Stimulated activated naive B cell treated with anti-CD40 and anti-IgM and Interleukin-4, amounts not matched to agents 10 μg/mL and 1 μg/mL and 100 μg/mL, for 72 hours (primary cell): ENCODE measurements at regions not wholly inside any gene's neighbourhood (a gene's known extent, or its start where the extent isn't known, plus 50 kb on each side); places are given as distances from the start of the nearest gene placed in this dataset.
"Not testable (repeated sequence)": the region's sequence is repeated elsewhere in the genome, so short reads cannot be mapped to it uniquely, and the experiment has no call there.

ENCODE experiments used
- ATAC-seq, 2 donors: fragments of 150-1000 bp; cut with Tn5 transposase; replicated peaks; 2 replicates each; pipeline ENCODE4 v1.10.0; 2021; ENCODE audit warnings: moderate library complexity in 1 of 2
- DNase-seq: peaks from one replicate; pipeline ENCODE4 v3.0.0; 2021
- H3K27ac Mint-ChIP-seq: one replicate; pipeline ENCODE4 v1.8.0; 2022; ENCODE audit warnings: mild to moderate bottlenecking, mixed read lengths
- H3K27me3 Mint-ChIP-seq, 2 donors: one replicate each; pipeline ENCODE4 v1.8.0; 2022; ENCODE audit warnings: mixed read lengths in 2 of 2
- H3K36me3 Mint-ChIP-seq, 2 donors: one replicate each; pipeline ENCODE4 v1.8.0; 2022; ENCODE audit warnings: mixed read lengths in 2 of 2, mild to moderate bottlenecking in 1 of 2
- H3K4me1 Mint-ChIP-seq, 2 donors: one replicate each; pipeline ENCODE4 v1.8.0; 2022; ENCODE audit warnings: mixed read lengths in 2 of 2, mild to moderate bottlenecking in 1 of 2
- H3K4me3 Mint-ChIP-seq, 2 donors: one replicate each; pipeline ENCODE4 v1.8.0; 2022; ENCODE audit warnings: mild to moderate bottlenecking in 2 of 2, mixed read lengths in 2 of 2, moderate library complexity in 1 of 2
- H3K9me3 Mint-ChIP-seq, 2 donors: one replicate each; pipeline ENCODE4 v1.8.0; 2022; ENCODE audit warnings: mixed read lengths in 2 of 2, mild to moderate bottlenecking in 1 of 2

DNA sequence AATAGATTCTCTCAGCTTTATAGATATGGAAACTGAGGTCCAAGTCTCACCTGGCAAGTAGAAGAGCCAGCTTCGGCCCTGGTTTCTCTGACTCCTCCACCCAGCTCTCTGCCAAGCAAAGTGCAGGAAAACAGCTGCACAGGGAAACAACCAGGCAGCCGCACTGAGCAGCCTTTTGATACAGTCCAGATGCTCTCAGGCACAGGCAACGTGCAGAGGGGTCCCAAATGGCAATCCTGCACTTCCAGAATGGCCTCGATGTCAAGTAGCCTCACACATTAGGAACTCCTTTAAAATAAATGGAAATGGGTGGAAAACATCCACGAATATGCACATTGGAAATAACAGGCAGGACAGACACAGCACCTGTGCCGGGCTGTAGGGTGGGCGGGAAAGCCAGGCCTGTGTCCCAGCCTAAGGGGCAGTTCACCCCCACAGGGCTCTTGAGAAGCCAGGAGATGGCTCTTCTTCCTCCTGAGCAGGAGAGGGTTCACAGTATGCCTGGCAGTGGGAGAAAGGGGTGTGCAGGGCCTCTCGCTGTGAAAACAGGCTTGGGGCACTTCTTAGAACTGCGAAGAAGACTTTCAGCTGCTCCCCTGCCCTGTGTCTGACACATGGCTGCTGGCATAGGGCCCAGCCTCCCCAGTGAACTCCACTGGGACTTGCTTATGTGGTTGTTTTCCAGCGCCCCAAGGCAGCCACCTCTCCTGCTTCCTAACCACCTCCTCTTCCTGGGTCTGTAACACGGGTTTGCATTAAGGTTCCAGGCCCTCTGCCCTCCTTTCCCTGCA lies 63.9 kb upstream of the TUBA3E start:
- Mint-ChIP-seq H3K4me1 (no peaks in the 10 kb centered on the region), H3K27me3 (peaks cover 30 to 44% of the 10 kb centered on the region in 2 donors), H3K36me3 (no peaks in the 10 kb centered on the region), H3K4me3 (no peak overlapping the region), H3K27ac (no peak overlapping the region), H3K9me3 (no peaks in the 10 kb centered on the region)
- DNase-seq = no peak
- ATAC-seq = no peak

DNA sequence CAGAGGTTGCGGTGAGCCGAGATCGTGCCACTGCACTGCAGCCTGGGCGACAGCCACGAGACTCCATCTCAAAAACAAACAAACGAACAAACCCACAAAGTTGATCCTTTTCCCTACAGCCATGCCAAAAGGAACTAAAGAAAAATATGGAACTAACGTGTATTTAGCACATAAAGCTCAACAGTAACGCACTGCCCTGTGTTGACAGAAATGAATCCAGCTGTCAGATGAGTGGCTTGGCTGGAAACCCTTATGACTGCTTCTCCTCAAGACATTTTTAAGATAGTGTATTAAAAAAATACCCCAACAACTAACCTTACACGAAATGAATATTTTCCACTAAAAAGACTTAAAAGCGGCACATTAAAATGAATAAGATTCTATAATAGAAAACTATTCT lies 62.9 kb upstream of the TUBA3E start:
- no peak for DNase-seq
- no peaks in the 10 kb centered on the region for H3K4me1 Mint-ChIP-seq

DNA sequence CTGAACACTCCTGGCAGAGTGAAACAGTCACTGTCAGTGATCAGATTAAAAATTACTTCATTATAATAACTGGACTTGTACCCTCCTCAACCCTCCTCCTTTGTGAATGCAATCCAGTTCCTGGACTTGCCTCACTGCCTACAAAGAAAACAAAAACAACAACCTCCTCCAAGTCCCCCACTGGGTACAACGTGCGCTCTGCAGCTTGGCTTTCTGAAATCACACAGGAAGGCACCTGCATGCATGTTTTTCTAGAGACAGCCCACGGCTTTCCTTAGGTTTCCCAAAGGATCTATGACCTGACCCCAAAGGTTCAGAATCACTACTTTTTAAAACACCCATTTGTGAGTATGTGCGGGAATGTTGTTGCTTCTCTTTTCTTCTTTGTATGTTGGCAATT lies 61.4 kb upstream of the TUBA3E start:
- H3K36me3 Mint-ChIP-seq = no peaks in the 10 kb centered on the region
- H3K9me3 Mint-ChIP-seq = no peaks in the 10 kb centered on the region
- H3K4me1 Mint-ChIP-seq = no peaks in the 10 kb centered on the region
- no peak overlapping the region for H3K27ac Mint-ChIP-seq
- no peak for DNase-seq
- no peak for ATAC-seq
- no peak overlapping the region for H3K4me3 Mint-ChIP-seq
- peaks cover 27 to 40% of the 10 kb centered on the region in 2 donors for H3K27me3 Mint-ChIP-seq

More for the DNA sequence above, 62.9 kb upstream of the TUBA3E start:
- no peaks in the 10 kb centered on the region for H3K9me3 Mint-ChIP-seq
- H3K4me3 Mint-ChIP-seq = no peak overlapping the region
- no peaks in the 10 kb centered on the region for H3K36me3 Mint-ChIP-seq
- H3K27me3 Mint-ChIP-seq = peaks cover 23 to 44% of the 10 kb centered on the region in 2 donors
- ATAC-seq = no peak
- H3K27ac Mint-ChIP-seq = no peak overlapping the region

DNA sequence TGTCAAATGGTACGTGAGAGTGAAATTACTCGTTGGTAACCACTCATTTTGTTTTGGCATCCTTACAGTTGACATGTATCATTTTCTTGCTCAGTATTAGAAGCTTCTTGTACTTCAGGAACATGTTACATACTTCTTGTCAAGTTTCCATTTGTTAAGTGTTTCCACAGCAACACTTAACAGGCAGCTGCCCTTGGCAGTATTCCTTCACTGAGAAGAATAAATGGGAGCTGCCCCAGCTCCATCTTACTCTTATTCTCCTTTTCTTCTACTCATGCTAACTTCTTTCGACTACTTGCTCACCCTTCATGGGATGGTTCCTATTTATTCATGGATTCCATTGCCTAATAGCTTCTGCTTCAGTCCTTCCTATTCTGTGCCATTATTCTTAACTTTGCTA lies 60.1 kb upstream of the TUBA3E start:
- no peak for DNase-seq
- no peak for ATAC-seq
- no peaks in the 10 kb centered on the region for H3K36me3 Mint-ChIP-seq
- H3K4me3 Mint-ChIP-seq = no peak overlapping the region
- no peaks in the 10 kb centered on the region for H3K9me3 Mint-ChIP-seq
- peaks cover 29 to 37% of the 10 kb centered on the region in 2 donors for H3K27me3 Mint-ChIP-seq
- no peak overlapping the region for H3K27ac Mint-ChIP-seq
- H3K4me1 Mint-ChIP-seq = no peaks in the 10 kb centered on the region

DNA sequence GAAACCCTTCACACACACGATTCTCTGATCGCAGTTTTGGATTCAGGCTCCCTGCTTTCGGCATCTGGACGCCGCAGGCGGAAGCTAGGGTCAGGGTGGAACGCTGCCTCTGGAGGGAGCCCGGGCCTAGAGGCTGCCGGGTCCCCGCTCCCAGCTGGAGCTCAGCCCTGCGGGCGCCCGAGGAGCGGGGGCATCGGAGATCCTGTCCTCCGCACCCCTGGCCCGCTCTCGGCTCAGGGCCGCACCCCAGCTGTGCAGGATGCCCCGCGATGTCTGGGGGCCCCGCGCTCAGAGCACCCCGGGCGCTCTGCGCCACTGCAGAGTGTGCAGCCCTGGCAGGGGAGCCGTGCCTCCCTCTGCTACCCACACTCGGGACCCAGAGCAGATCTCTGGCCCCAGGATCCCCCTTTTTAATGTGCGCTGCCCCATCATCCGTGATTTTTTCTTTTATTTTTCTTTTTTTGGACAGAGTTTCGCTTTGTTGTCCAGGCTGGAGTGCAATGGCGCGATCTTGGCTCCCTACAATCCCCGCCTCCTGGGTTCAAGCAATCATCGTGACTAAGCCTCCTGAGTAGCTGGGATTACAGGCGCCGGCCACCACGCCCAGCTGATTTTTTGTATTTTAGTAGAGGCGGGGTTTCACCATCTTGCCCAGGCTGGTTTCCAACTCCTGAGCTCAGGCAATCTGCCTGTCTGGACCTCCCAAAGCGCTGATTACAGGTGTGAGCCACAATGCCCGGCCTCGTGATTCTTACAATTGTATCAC lies 54.8 kb upstream of the TUBA3E start:
- Mint-ChIP-seq H3K27ac (no peak overlapping the region), H3K4me3 (no peak overlapping the region), H3K4me1 (no peaks in the 10 kb centered on the region), H3K36me3 (no peaks in the 10 kb centered on the region), H3K27me3 (peaks cover 48 to 50% of the 10 kb centered on the region in 2 donors), H3K9me3 (no peaks in the 10 kb centered on the region)
- DNase-seq (no peak), ATAC-seq (no peak)

DNA sequence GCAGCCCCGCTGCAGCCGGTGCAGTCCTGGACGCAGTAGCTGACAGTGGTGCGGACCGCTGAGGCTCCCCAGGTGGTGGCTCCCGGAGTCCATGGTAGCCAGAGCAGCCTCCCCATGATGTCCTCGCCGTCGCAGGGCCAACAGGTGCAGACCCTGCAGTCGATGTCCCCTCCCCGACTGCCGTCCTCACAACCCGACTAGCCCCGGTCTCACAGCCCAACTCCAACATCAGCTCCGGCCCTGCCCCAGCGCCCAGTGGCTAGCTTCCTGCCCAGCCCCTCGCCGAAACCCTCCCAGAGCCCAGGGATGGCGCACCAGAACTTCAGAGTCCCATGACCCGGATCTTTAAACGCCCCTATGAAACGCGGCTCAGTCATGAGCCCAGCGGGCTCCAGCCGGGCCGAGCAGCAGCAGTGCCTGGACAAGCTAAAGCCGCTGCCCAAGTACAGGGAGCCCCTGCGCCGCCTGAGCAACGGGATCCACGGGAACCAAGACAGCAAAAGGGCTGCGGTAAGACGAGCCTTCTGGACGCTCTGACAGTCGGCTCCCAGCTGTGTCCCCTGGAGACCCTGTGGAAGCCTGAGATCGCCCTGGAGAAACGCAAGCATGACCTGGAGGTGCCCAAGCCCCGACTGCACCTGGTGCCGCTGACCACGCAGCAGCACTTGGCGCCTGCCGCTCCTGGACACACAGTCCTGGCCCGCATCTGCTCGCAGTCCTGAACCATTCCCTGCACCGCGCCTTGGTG lies 53.8 kb upstream of the TUBA3E start:
- Mint-ChIP-seq H3K36me3 (no peaks in the 10 kb centered on the region), H3K27me3 (peaks cover 48 to 57% of the 10 kb centered on the region in 2 donors), H3K4me1 (no peaks in the 10 kb centered on the region), H3K4me3 (no peak overlapping the region), H3K27ac (no peak overlapping the region), H3K9me3 (no peaks in the 10 kb centered on the region)
- no peak for DNase-seq
- ATAC-seq = no peak

DNA sequence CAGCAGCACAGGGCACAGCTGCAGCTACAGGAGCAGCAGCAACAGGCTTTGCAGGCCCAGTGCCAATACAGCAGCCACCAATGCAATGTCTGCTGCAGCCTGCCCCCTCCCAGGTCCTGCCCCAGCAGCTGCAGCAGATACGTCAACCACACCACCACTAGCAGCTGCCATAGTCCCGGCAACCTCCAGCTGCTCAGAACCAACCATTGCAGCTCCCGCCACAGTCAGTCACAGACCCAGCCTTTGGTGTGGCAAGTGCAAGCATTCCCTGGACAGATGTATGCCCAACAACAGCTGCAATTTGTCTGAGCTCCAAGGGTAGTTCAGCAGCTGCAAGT lies 53.3 kb upstream of the TUBA3E start:
- Mint-ChIP-seq H3K9me3 (no peaks in the 10 kb centered on the region), H3K4me1 (no peaks in the 10 kb centered on the region), H3K27ac (no peak overlapping the region), H3K4me3 (no peak overlapping the region), H3K27me3 (peaks cover 52 to 63% of the 10 kb centered on the region in 2 donors), H3K36me3 (no peaks in the 10 kb centered on the region)
- no peak for ATAC-seq
- DNase-seq = no peak

DNA sequence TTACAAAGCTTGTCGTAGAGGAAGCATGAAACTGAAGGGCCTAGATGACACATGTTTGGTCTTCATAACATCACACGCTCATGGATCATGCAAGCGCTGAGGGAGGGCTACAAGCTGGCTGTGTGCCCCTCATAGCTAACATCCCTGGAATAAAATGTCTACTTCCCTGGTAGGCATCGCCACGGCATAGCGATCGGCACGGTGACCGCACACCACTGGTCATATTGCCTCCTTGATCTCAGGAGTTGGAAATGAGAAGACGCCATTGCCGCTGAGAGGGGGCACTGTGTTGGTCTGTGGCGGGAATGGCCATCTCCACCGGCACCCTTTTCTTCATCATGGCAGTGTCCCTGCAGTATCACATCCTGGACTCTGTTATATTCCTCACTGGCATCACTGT lies 50.1 kb upstream of the TUBA3E start:
- not testable (repeated sequence) for H3K36me3 Mint-ChIP-seq, H3K9me3 Mint-ChIP-seq, DNase-seq, H3K4me3 Mint-ChIP-seq, ATAC-seq, H3K4me1 Mint-ChIP-seq, H3K27ac Mint-ChIP-seq
- H3K27me3 Mint-ChIP-seq = peaks cover 47 to 71% of the 10 kb centered on the region in 2 donors
